ENCODE measurements at regions not wholly inside any gene's neighbourhood (a gene's known extent, or its start where the extent isn't known, plus 50 kb on each side); places are given as distances from the start of the nearest gene placed in this dataset.

GRCh38 chr18:76594966-76595365 is 99.9 kb upstream of the ZNF516 start:
- no peak for DNase-seq

- no peak for DNase-seq
Measured at GRCh38 chr18:76593843-76594242, 98.8 kb upstream of the ZNF516 start.

GRCh38 chr18:76592981-76593381 is 97.9 kb upstream of the ZNF516 start:
- DNase-seq = no peak

- no peak for DNase-seq
Measured at GRCh38 chr18:76592096-76592495, 97.1 kb upstream of the ZNF516 start.

GRCh38 chr18:76589866-76590265 is 94.8 kb upstream of the ZNF516 start:
- DNase-seq = no peak

- no peak for DNase-seq
Measured at GRCh38 chr18:76589316-76589715, 94.3 kb upstream of the ZNF516 start.

GRCh38 chr18:76588601-76589226 is 93.7 kb upstream of the ZNF516 start:
- DNase-seq = no peak

GRCh38 chr18:76587879-76588271 is 92.8 kb upstream of the ZNF516 start:
- no peak for DNase-seq

- DNase-seq = no peak
Measured at GRCh38 chr18:76587147-76587878, 92.3 kb upstream of the ZNF516 start.

GRCh38 chr18:76584414-76585310 is 89.6 kb upstream of the ZNF516 start:
- no peak for DNase-seq

- no peak for DNase-seq
Measured at GRCh38 chr18:76581261-76581660, 86.2 kb upstream of the ZNF516 start.

- no peak for DNase-seq
Measured at GRCh38 chr18:76580288-76580962, 85.4 kb upstream of the ZNF516 start.

- DNase-seq = no peak
Measured at GRCh38 chr18:76579301-76579695, 84.3 kb upstream of the ZNF516 start.

GRCh38 chr18:76578571-76579300 is 83.7 kb upstream of the ZNF516 start:
- no peak for DNase-seq

- no peak for DNase-seq
Measured at GRCh38 chr18:76573325-76574025, 78.4 kb upstream of the ZNF516 start.

- peak in 1 of 2 experiments; percentile 22 for DNase-seq
Measured at GRCh38 chr18:76572518-76573247, 77.6 kb upstream of the ZNF516 start.

- no peak for DNase-seq
Measured at GRCh38 chr18:76571689-76572088, 76.6 kb upstream of the ZNF516 start.

- DNase-seq = no peak
Measured at GRCh38 chr18:76570856-76571255, 75.8 kb upstream of the ZNF516 start.

GRCh38 chr18:76569644-76570419 is 74.8 kb upstream of the ZNF516 start:
- DNase-seq = no peak

- no peak for DNase-seq
Measured at GRCh38 chr18:76568731-76569130, 73.7 kb upstream of the ZNF516 start.

Data from NCI-H1930 (cell line).